NT2/D1 (cell line): ENCODE measurements at regions not wholly inside any gene's neighbourhood (a gene's known extent, or its start where the extent isn't known, plus 50 kb on each side); places are given as distances from the start of the nearest gene placed in this dataset.

ENCODE experiments used
- SUZ12 ChIP-seq: IDR thresholded peaks from 2 replicates; pipeline ENCODE4 v1.6.1; 2011; ENCODE audit not compliant: insufficient read length, insufficient read depth; ENCODE audit errors: extremely low read depth
- YY1 ChIP-seq: IDR thresholded peaks from 2 replicates; pipeline ENCODE4 v1.6.1; 2011; ENCODE audit not compliant: insufficient read length, insufficient read depth
- ZNF274 ChIP-seq: IDR thresholded peaks from 2 replicates; pipeline ENCODE4 v1.6.1; 2011; ENCODE audit warnings: mild to moderate bottlenecking, low read depth, low read length

DNA sequence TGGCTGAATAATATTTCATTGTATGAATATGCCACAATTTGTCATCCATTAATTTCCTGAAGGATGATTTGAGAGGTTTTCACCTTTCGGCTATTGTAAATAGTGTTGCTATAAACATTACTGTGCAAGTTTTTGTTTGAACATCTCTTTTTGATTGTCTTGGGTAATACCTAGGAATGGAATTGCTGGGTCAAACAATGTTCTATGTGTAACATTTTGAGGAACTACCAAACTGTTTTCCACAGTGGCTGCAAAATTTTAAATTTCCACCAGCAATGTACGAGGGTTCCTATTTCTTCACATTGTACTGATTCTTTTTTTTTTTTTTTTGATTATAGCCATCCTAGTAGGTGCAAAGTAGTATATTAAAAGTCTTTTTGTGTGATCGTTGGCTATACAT lies 63.8 kb upstream of the ANKH start:
- TF ChIP-seq ZNF274 (no peak), YY1 (no peak), SUZ12 (no peak)
